ENCODE measurements at regions not wholly inside any gene's neighbourhood (a gene's known extent, or its start where the extent isn't known, plus 50 kb on each side); places are given as distances from the start of the nearest gene placed in this dataset.
"Not testable (repeated sequence)": the region's sequence is repeated elsewhere in the genome, so short reads cannot be mapped to it uniquely, and the experiment has no call there.

DNA sequence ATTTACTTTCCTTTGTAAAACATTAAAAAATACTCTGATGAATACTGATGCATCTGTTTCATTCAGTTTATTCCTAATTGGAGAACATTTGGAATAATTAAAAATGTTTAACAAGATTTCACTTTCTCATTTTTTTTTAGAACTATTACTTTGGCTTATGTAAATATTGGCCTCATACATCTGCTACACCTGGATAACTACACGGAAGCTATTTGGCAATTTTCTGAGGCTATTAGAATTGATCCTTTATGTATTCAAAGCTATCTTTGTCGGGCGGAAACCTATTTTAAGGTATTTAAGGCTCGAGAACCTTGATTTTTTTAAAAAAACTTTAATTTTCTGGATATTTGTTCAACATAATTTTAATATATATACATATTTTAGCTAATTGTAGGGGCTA, 196.7 kb downstream of the TTC6 start:
- Histone ChIP-seq H3K9ac (ENCODE audit: low read depth, low read length) (no peak overlapping the region), H3K4me2 (ENCODE audit: low read length) (no peak overlapping the region), H3K4me1 (ENCODE audit: control insufficient read depth, insufficient read depth, low read length) (no peaks in the 10 kb centered on the region), H3K27me3 (ENCODE audit: control insufficient read depth, insufficient read depth, low read length) (peaks cover 3% of the 10 kb centered on the region), H3K36me3 (ENCODE audit: insufficient read depth, low read length) (no peaks in the 10 kb centered on the region), H3K4me3 (ENCODE audit: low read length) (no peak overlapping the region), H3K9me3 (replicated peaks; ENCODE audit: low read length) (no peaks in the 10 kb centered on the region)

GRCh38 chr14:37796703-37797416, 201.4 kb downstream of the TTC6 start:
- Histone ChIP-seq H3K9ac (ENCODE audit: low read depth, low read length) (no peak overlapping the region), H3K4me1 (ENCODE audit: control insufficient read depth, insufficient read depth, low read length) (no peaks in the 10 kb centered on the region), H3K27me3 (ENCODE audit: control insufficient read depth, insufficient read depth, low read length) (peaks cover 1% of the 10 kb centered on the region), H3K4me2 (ENCODE audit: low read length) (no peak overlapping the region), H3K4me3 (ENCODE audit: low read length) (no peak overlapping the region), H3K9me3 (replicated peaks; ENCODE audit: low read length) (no peaks in the 10 kb centered on the region), H3K36me3 (ENCODE audit: insufficient read depth, low read length) (no peaks in the 10 kb centered on the region)

DNA sequence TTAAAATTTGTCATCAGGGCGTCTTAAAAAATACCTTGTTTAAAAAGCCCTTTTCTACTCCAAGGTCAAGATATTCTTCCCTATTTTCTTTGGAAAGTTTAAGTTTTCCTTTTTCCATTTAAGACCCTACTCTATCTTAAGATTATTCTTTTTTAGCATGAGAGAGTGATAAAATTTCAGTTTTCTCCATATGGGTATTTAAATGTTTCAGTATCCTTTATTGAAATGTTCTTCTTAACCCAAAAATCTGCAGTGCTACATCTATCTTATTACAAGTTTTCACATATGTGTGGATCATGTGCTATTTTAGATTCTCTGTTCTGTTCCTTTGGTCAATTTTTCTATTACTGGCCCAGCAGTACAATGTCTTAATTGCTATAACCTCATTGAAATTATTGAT, 202.2 kb downstream of the TTC6 start:
- Histone ChIP-seq H3K9ac (ENCODE audit: low read depth, low read length) (no peak overlapping the region), H3K27me3 (ENCODE audit: control insufficient read depth, insufficient read depth, low read length) (no peaks in the 10 kb centered on the region), H3K36me3 (ENCODE audit: insufficient read depth, low read length) (no peaks in the 10 kb centered on the region), H3K4me3 (ENCODE audit: low read length) (no peak overlapping the region), H3K4me1 (ENCODE audit: control insufficient read depth, insufficient read depth, low read length) (no peaks in the 10 kb centered on the region), H3K4me2 (ENCODE audit: low read length) (no peak overlapping the region), H3K9me3 (replicated peaks; ENCODE audit: low read length) (no peaks in the 10 kb centered on the region)

DNA sequence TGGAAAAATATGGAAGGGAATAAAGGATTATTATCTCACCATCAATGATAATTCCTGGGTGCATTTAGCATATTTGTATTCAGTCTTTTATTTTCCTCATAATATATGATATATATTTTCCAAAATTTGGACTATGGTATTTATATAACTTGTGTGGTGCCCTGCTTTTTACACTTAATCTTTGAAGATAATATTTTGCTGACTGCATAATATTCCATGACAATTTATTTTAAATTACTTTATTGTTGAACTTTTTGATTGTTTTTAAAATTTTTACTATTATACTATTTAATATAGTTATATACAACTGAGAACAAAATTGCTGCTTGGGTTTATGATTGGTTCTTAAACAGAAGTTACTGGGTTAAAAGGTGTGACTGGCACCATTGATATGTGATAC, 212.3 kb downstream of the TTC6 start:
- Histone ChIP-seq H3K4me2 (ENCODE audit: low read length) (no peak overlapping the region), H3K9ac (ENCODE audit: low read depth, low read length) (no peak overlapping the region), H3K36me3 (ENCODE audit: insufficient read depth, low read length) (no peaks in the 10 kb centered on the region), H3K4me1 (ENCODE audit: control insufficient read depth, insufficient read depth, low read length) (no peaks in the 10 kb centered on the region), H3K27me3 (ENCODE audit: control insufficient read depth, insufficient read depth, low read length) (peaks cover 10% of the 10 kb centered on the region), H3K4me3 (ENCODE audit: low read length) (no peak overlapping the region), H3K9me3 (replicated peaks; ENCODE audit: low read length) (no peaks in the 10 kb centered on the region)

- H3K4me2 ChIP-seq (ENCODE audit: low read length) = no peak overlapping the region
- H3K9ac ChIP-seq (ENCODE audit: low read depth, low read length) = no peak overlapping the region
Measured at GRCh38 chr14:37810094-37810801, 214.8 kb downstream of the TTC6 start.

GRCh38 chr14:37813732-37814131, 218.3 kb downstream of the TTC6 start:
- peaks cover under 1% of the 10 kb centered on the region for H3K4me1 ChIP-seq (ENCODE audit: control insufficient read depth, insufficient read depth, low read length)
- H3K4me2 ChIP-seq (ENCODE audit: low read length) = no peak overlapping the region
- no peaks in the 10 kb centered on the region for H3K9me3 ChIP-seq (replicated peaks; ENCODE audit: low read length)
- H3K4me3 ChIP-seq (ENCODE audit: low read length) = no peak overlapping the region
- no peaks in the 10 kb centered on the region for H3K27me3 ChIP-seq (ENCODE audit: control insufficient read depth, insufficient read depth, low read length)
- H3K9ac ChIP-seq (ENCODE audit: low read depth, low read length) = no peak overlapping the region
- H3K36me3 ChIP-seq (ENCODE audit: insufficient read depth, low read length) = no peaks in the 10 kb centered on the region

More at GRCh38 chr14:37810094-37810801, 214.8 kb downstream of the TTC6 start:
- H3K4me3 ChIP-seq (ENCODE audit: low read length) = no peak overlapping the region
- H3K9me3 ChIP-seq (replicated peaks; ENCODE audit: low read length) = no peaks in the 10 kb centered on the region
- no peaks in the 10 kb centered on the region for H3K4me1 ChIP-seq (ENCODE audit: control insufficient read depth, insufficient read depth, low read length)
- no peaks in the 10 kb centered on the region for H3K36me3 ChIP-seq (ENCODE audit: insufficient read depth, low read length)
- H3K27me3 ChIP-seq (ENCODE audit: control insufficient read depth, insufficient read depth, low read length) = peaks cover 5% of the 10 kb centered on the region

- Histone ChIP-seq H3K9ac (ENCODE audit: low read depth, low read length) (no peak overlapping the region), H3K9me3 (replicated peaks; ENCODE audit: low read length) (no peaks in the 10 kb centered on the region), H3K4me1 (ENCODE audit: control insufficient read depth, insufficient read depth, low read length) (peaks cover 12% of the 10 kb centered on the region), H3K4me3 (ENCODE audit: low read length) (no peak overlapping the region), H3K4me2 (ENCODE audit: low read length) (no peak overlapping the region), H3K36me3 (ENCODE audit: insufficient read depth, low read length) (no peaks in the 10 kb centered on the region), H3K27me3 (ENCODE audit: control insufficient read depth, insufficient read depth, low read length) (no peaks in the 10 kb centered on the region)
Measured at GRCh38 chr14:37816135-37816534, 220.7 kb downstream of the TTC6 start.

- Histone ChIP-seq H3K36me3 (ENCODE audit: insufficient read depth, low read length) (no peaks in the 10 kb centered on the region), H3K4me2 (ENCODE audit: low read length) (no peak overlapping the region), H3K27me3 (ENCODE audit: control insufficient read depth, insufficient read depth, low read length) (no peaks in the 10 kb centered on the region), H3K4me1 (ENCODE audit: control insufficient read depth, insufficient read depth, low read length) (peaks cover 12% of the 10 kb centered on the region), H3K9me3 (replicated peaks; ENCODE audit: low read length) (no peaks in the 10 kb centered on the region), H3K9ac (ENCODE audit: low read depth, low read length) (no peak overlapping the region), H3K4me3 (ENCODE audit: low read length) (no peak overlapping the region)
Measured at GRCh38 chr14:37816743-37817295, 221.4 kb downstream of the TTC6 start.

DNA sequence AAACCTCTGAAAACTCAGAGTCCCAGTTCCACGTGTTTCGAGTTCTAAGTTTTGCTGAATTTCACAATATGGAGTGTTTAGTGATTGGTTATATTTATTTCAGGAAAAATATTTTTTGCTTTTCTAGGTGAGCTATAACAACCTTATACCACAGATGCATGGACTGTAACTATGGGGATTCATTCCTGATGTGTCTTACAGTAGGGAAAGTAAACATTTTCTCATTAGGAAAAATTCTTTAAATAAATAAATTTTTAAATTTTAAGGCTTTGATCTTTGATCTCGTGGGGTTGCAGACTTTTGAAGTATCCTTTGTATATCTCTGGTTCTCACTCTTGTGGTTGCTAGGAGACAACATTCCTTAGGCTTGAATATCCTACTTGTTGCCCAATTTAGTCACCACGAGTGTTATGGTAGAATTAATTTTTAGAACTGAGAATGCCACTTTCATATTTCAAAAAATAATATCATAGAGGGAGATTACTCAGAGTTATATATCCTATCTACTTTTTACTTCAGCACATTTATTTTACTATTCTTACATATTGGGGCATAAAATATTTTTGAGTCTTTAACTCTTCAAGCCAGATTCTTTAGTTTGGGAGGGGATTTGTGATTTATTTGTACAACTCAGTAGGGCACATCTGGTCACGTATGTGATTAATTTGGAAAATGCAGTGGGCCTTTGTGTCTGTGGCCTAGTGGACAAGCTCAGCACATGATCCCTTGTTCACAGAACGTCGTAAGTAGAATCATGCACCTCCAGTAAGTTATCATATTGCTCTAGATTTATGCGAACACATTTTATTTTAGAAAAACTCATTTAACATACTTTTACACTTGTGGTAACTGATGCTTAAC, 224.0 kb downstream of the TTC6 start:
- Histone ChIP-seq H3K27me3 (ENCODE audit: control insufficient read depth, insufficient read depth, low read length) (no peaks in the 10 kb centered on the region), H3K36me3 (ENCODE audit: insufficient read depth, low read length) (no peaks in the 10 kb centered on the region), H3K4me2 (ENCODE audit: low read length) (no peak overlapping the region), H3K4me1 (ENCODE audit: control insufficient read depth, insufficient read depth, low read length) (peaks cover 12% of the 10 kb centered on the region), H3K4me3 (ENCODE audit: low read length) (no peak overlapping the region), H3K9ac (ENCODE audit: low read depth, low read length) (no peak overlapping the region), H3K9me3 (replicated peaks; ENCODE audit: low read length) (no peaks in the 10 kb centered on the region)

- H3K9me3 ChIP-seq (replicated peaks; ENCODE audit: low read length); H3K4me2 ChIP-seq (ENCODE audit: low read length); H3K36me3 ChIP-seq (ENCODE audit: insufficient read depth, low read length); H3K27me3 ChIP-seq (ENCODE audit: control insufficient read depth, insufficient read depth, low read length); H3K4me3 ChIP-seq (ENCODE audit: low read length); H3K9ac ChIP-seq (ENCODE audit: low read depth, low read length): not testable (repeated sequence)
- H3K4me1 ChIP-seq (ENCODE audit: control insufficient read depth, insufficient read depth, low read length) = peaks cover 17% of the 10 kb centered on the region
Measured at GRCh38 chr14:37820810-37821209, 225.4 kb downstream of the TTC6 start.

GRCh38 chr14:37824939-37825712, 229.7 kb downstream of the TTC6 start:
- peaks cover 5% of the 10 kb centered on the region for H3K4me1 ChIP-seq (ENCODE audit: control insufficient read depth, insufficient read depth, low read length)
- no peaks in the 10 kb centered on the region for H3K36me3 ChIP-seq (ENCODE audit: insufficient read depth, low read length)
- H3K9me3 ChIP-seq (replicated peaks; ENCODE audit: low read length) = no peaks in the 10 kb centered on the region
- no peaks in the 10 kb centered on the region for H3K27me3 ChIP-seq (ENCODE audit: control insufficient read depth, insufficient read depth, low read length)
- no peak overlapping the region for H3K9ac ChIP-seq (ENCODE audit: low read depth, low read length)
- H3K4me3 ChIP-seq (ENCODE audit: low read length) = no peak overlapping the region
- H3K4me2 ChIP-seq (ENCODE audit: low read length) = no peak overlapping the region

All from skeletal muscle satellite cell (primary cell).